Embryonic facial prominence (tissue), 1 donor: ENCODE measurements at regions not wholly inside any gene's neighbourhood (a gene's known extent, or its start where the extent isn't known, plus 50 kb on each side); places are given as distances from the start of the nearest gene placed in this dataset.

Experiments
- DNase-seq: peaks from one replicate; pipeline ENCODE4 v3.0.0-alpha.2; 2016; ENCODE audit errors: extremely low spot score

GRCh38 chr3:135310317-135310716, 515.3 kb downstream of the EPHB1 start:
- no peak for DNase-seq

GRCh38 chr3:135311699-135312098, 516.6 kb downstream of the EPHB1 start:
- no peak for DNase-seq

GRCh38 chr3:135314237-135314636, 519.2 kb downstream of the EPHB1 start:
- no peak for DNase-seq

- no peak for DNase-seq
These were observed 529.2 kb downstream of the EPHB1 start for GRCh38 chr3:135324301-135324700.

- no peak for DNase-seq
These were observed 530.0 kb downstream of the EPHB1 start for GRCh38 chr3:135325096-135325495.

- DNase-seq: no peak
These were observed 530.7 kb downstream of the EPHB1 start for GRCh38 chr3:135325726-135326235.

- no peak for DNase-seq
These were observed 531.8 kb downstream of the EPHB1 start for GRCh38 chr3:135326851-135327250.

GRCh38 chr3:135328036-135328435, 533.0 kb downstream of the EPHB1 start:
- no peak for DNase-seq

GRCh38 chr3:135329479-135329878, 534.4 kb downstream of the EPHB1 start:
- DNase-seq: no peak

GRCh38 chr3:135337192-135337591, 542.1 kb downstream of the EPHB1 start:
- no peak for DNase-seq

- DNase-seq: no peak
These were observed 553.6 kb downstream of the EPHB1 start for GRCh38 chr3:135348690-135349089.

GRCh38 chr3:135349254-135349948, 554.3 kb downstream of the EPHB1 start:
- no peak for DNase-seq

- DNase-seq: no peak
These were observed 557.2 kb downstream of the EPHB1 start for GRCh38 chr3:135352213-135352612.

- DNase-seq: no peak
These were observed 567.8 kb downstream of the EPHB1 start for GRCh38 chr3:135362889-135363288.

GRCh38 chr3:135364676-135365075, 569.6 kb downstream of the EPHB1 start:
- DNase-seq: no peak

- DNase-seq: no peak
These were observed 571.8 kb downstream of the EPHB1 start for GRCh38 chr3:135366816-135367215.

GRCh38 chr3:135368316-135368715, 573.3 kb downstream of the EPHB1 start:
- no peak for DNase-seq

- DNase-seq: no peak
These were observed 573.7 kb downstream of the EPHB1 start for GRCh38 chr3:135368781-135369180.

GRCh38 chr3:135374571-135374970, 579.5 kb downstream of the EPHB1 start:
- DNase-seq: no peak

GRCh38 chr3:135382188-135382587, 583.3 kb upstream of the PPP2R3A start:
- no peak for DNase-seq

GRCh38 chr3:135382621-135383020, 582.9 kb upstream of the PPP2R3A start:
- no peak for DNase-seq

- DNase-seq: no peak
These were observed 582.2 kb upstream of the PPP2R3A start for GRCh38 chr3:135383301-135383700.

GRCh38 chr3:135392151-135392550, 573.4 kb upstream of the PPP2R3A start:
- DNase-seq: no peak

GRCh38 chr3:135393159-135393558, 572.4 kb upstream of the PPP2R3A start:
- DNase-seq: no peak
